Epidermal melanocyte (primary cell): ENCODE measurements at regions not wholly inside any gene's neighbourhood (a gene's known extent, or its start where the extent isn't known, plus 50 kb on each side); places are given as distances from the start of the nearest gene placed in this dataset.

Experiments used
- DNase-seq: peaks from one replicate; pipeline ENCODE4 v3.0.0; 2011; ENCODE audit warnings: low spot score; ENCODE audit not compliant: insufficient read length

GRCh38 chr21:37967036-37967435 lies 50.8 kb upstream of the KCNJ6 start:
- DNase-seq = no peak

DNA sequence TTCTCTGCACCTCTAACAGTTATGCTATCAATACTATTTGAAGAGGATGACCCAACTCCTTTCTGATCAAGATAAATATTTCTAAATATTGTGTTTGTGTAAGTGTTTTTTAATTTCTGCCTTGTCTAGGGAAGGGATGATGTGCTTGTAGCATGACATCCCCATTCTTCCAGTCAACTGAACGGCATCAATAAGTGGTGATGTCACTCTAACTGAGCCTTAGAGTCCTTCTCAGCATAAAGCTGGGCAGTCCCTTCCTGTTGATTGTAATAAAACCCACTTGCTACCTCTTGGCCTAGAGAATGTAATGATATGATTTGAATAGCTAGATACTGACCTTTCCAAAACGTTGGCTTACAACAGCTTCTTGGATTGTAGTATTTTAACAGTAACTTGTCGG lies 52.5 kb upstream of the KCNJ6 start:
- DNase-seq = no peak

DNA sequence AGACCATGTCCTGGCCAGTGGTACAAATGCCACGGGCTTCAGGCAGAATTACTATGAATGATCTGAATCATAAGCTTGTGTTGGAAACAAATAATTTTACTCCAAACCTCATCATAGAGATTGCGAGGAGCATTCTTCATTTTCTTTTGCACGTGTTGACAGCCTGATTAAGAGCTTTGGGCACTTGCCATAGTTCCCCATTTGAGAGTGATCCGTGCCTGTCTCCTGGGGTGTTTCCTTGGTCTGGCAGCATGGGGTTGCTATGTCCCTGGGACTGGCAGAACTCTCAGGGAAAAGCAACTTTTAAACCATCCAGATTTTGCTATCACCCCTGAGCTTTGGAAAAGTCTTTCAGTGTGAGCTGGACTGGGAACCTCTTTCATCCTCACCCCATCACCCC lies 54.3 kb upstream of the KCNJ6 start:
- no peak for DNase-seq

GRCh38 chr21:37971390-37971950 lies 55.2 kb upstream of the KCNJ6 start:
- DNase-seq = no peak

DNA sequence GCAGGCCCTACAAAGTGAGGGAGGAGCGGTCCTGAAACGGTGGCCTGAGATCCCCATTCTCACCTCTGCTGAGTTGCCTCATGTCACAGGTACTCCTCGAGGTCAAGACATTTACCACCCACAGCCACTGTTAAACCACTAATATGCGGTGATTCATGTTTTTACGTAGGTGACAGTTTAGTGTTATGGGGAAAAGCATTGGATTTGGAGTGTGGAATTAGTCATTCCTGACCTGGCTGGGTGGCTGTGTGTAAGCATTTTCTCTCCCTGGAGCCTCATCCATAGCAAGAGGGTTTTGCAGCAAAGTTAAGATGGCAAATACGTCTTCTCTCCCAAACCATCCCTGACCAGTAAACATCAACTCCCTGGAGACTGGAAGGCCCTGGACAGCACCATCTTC lies 57.8 kb upstream of the KCNJ6 start:
- DNase-seq = no peak

DNA sequence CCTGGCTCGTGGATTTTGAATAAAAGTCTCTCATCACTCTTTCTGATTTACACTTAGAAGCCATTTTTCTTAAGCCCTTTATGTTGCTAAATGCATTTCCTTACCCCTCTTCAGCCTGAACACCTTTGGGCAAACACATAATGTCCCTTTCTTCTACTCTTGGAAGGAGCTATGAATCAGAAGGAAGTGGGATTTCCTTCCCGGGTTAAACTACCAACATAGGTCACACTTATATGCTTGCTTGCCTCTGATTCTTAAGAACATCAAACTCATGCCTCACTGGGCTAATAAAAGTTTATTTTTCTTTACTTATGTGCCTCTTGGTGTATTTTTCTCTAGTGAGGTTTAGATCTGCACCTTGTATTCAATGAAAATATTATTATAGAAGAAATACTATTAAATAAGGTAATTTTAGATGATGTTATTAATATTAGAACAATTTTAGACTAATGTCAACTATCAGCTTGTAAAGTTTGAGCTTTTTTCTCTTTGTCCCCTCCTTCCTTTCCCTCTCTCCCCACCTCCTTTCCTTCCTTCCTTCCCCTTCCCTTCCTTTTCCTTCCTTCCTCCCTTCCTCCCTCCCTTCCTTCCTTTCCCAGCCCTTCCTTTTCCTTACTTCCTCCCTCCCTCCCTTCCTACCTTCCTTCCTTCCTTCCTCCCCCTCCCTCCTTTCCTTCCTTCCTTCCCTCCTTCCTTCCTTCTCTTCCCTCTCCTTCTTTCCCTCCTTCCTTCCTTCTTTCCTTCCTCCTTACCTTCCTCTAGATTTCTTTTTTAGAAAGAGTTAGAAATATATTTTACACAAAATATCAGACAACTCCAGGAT lies 66.5 kb upstream of the KCNJ6 start:
- no peak for DNase-seq

- DNase-seq = no peak
Observed at GRCh38 chr21:37983336-37984095, 67.3 kb upstream of the KCNJ6 start.

- DNase-seq = no peak
Observed at GRCh38 chr21:37984416-37984815, 68.2 kb upstream of the KCNJ6 start.

DNA sequence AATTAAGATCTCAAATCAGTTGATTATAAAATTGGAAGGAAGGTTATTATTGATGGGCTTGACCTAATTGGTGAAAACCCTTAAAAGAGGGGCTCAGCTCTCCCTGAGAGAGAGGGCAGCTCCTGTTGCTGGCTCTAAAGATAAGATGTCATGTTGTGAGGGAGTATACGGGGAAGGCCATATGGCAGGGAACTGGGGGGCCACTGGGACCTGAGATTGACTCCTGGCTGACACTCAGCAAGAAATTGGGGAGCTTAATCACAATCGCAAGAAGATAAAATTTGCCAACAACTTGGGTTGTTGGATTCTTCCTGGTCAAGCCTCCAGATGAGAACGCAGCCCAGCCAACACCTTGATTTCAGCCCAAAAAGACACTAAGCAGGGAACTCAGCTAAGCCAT lies 69.7 kb upstream of the KCNJ6 start:
- no peak for DNase-seq

DNA sequence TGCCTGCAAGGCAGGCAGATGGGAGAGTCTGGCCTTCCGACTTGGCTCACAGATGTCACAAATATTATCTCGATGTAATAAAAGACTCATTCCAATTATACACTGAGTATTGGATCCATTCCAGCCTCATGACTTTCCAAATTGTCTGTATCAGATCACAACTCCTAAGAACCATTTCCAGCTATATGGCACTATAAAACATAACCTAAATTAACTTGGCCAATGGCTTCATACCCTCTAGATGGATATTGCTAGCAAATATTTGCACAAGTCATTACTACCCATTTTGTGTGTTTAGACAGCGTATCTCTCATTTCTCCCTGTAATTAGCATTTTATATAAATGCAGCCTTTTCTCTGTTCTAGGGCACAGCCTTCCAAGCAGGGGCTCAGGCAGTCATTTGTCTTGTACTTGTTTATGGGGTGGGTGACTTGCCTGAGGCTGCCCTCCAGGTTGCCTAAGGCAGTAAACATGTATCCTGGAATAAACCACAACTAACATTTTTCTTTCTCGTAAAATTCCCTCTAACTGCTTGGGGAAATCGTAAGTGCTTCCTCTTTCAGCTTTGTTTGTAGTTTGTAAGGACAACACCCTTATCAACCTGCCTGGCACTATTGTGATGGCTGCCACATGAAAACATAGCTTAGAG lies 70.6 kb upstream of the KCNJ6 start:
- no peak for DNase-seq

DNA sequence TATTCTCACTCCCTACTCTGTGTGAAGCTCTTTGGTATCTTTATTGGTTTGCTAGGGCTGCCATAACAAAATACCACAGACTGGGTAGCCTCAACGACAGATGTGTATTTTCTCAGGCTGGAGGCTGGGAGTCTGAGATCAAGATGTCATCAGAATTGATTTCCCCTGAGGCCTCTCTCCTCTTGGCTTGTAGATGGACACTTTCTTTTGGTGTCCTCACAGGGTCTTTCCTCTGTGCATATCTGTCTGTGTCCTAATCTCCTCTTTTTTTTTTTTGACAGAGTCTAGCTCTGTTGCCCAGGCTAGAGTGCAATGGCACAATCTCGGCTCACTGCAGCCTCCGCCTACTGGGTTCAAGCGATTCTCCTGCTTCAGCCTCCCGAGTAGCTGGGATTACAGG lies 71.4 kb upstream of the KCNJ6 start:
- DNase-seq = no peak

DNA sequence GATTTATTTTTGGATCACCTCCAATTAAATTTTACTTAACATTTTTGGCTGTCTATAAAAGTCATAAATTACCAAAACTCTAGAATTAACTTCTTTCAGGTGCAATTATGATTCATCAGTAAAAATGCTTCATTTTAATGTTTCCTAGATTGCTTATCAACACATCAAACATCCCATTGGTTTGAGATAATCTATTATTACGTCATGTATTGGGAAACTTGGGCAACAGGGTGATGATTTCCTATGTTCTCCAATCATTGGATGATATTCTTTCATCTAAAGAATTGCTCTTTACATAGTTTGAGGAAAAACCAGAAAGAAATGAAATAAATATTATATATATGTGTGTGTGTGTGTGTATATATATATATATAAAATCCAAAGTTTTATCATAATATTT lies 76.8 kb upstream of the KCNJ6 start:
- DNase-seq = no peak

GRCh38 chr21:37994211-37994610 lies 78.0 kb upstream of the KCNJ6 start:
- no peak for DNase-seq

DNA sequence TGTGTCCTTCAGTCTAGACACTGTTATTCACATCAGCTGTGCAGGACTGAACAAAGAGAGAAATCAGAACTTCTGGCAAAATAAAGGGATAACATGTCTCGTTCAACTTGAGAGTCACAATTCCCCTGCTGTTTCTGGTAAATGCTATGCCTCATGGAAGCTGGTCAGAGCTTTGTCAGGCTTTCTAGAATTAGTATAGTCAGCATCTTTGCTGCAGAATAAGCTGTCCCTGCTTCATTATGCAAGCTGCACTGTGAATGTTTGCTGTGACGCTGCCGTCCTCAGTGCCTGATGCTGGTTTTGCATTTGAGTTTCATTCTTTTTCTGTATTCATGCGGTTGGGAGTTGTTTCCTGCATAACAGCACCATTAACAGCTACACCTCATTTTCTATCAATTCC lies 96.4 kb upstream of the KCNJ6 start:
- no peak for DNase-seq

DNA sequence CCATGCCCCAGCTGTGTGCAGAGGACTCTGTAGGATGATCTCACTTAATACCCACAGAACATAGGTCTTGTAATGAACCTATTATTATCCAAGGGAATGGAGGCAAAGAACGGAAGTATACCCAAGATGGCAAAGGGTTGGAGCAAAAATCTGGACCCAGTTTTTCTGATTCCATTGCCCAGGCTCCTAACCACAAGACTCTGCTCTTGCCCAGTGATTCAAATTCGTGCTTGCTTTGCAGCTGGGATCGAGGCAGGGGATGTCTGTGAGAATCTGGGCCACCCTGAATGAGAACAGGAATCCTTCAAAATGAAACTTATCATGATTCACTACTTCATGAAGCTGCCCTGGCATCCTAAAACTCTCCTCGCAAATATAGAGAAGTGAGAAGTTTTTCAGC lies 97.5 kb upstream of the KCNJ6 start:
- no peak for DNase-seq

DNA sequence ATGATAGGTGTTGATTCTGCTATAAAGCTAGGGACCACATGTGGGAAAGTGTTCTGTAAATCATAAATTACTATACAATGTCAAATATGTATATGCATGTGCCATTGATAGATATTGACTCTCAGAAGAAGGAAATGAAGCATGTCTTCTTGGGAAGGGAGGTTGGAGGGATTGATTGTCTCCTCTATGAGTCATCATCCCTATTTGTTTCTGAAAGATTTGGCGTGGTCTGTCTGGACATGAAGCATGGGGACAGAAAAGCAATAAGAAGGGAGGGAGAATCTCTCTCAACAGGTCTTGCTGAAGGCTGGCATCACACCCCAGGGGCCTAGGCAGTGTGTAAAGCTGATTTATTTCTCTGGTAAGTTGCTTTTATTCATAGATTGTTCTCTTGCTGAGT lies 98.0 kb upstream of the KCNJ6 start:
- DNase-seq = no peak

DNA sequence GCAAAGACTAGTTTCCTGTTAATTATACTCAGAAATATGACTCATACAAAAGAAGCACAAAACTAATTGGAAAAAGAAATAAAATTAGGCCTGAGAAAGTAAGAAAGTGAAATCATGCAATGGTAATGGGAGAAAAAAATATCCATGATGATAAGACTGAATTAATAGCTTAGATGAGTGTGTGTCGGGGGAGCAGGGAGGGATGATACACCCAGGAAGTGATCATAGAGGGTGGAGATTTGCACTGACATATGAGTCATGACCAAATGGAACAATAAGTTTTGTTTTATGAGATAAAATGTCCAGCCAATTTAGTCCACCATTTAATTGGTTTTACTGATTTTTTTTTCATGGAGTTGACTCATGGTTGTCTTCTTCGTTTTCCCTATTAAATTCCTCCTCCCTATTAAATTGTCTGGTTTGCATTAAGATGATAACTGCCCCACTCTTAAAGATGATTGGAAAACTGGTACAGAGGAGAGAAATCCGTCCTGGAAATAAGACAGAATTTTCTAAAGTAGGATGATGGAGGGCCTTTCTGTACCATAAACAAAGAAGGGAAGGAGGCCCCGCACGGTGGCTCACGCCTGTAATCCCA lies 111.7 kb upstream of the KCNJ6 start:
- no peak for DNase-seq

DNA sequence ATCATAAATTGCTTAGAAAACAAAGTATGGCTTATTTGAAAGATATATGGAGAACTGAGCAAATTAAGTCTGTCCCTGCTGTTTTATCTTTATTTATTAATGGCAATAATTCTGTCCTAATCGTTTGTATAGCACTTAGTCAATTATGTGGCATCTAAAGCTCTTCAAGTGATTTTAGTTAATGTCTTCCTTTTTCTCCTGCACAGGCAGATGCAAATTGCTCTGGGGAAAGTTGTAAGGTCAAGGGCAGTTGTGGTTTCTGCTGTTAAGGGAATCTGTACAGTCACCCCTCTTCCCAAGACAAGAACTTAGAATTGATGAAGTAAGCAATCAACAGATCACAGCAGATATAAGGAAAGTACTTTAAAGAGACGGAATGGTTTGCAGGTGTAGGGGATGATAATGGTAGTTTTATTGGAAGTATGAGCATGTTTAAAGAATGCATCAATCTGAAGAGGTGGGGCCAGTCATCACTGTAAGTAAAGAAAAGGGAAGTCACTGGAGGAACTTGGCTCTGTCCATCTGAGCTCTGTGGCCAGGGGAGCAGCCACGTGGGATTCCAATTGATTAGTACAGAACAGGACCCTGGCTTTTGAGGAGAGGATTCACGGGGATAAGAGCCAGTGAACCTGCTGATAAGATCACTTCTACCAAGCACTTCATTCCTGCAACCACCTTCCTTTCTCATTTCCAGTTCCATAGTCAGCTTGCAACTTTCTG lies 116.0 kb upstream of the KCNJ6 start:
- DNase-seq = no peak

DNA sequence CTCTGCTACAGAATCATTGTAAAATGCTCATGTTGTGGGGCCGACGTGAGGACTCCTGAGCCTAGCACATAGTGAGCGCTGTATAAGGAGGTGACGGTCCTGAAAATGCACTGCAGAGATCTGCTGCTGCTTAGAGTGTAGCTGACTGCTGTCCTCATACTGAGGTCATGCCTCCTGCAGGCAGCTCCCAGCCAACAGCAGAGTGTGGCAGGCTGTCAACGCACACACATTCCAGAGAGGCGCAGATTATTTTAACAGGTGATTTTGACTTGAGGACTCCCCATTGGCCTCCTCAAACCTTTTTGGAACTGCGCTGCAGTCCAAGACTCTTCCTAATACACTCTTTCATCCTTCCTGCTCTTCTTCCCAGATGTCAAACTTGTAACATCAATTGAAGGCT lies 119.8 kb upstream of the KCNJ6 start:
- no peak for DNase-seq

GRCh38 chr21:38037416-38037815 lies 121.2 kb upstream of the KCNJ6 start:
- no peak for DNase-seq

DNA sequence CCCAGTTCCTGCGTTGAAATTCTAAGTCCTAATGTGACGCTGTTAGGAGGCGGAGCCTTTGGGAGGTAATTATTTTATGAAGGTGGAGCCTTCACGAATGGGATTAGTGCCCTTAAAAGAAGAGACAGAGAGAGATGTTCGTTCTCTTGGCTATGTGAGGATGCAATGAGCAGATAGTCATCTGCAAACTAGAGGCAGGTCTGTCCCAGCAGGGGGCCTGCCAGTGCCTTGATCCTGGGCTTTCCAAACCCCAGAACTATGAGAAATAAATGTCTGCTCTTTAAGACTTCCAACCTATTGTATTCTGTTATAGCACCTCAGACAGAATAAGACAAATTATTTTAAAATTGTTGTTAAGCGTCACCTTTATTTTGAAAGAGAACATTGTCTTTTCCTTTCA lies 123.1 kb upstream of the KCNJ6 start:
- no peak for DNase-seq
